Stimulated activated naive B cell treated with anti-CD40 and anti-IgM and Interleukin-4, amounts not matched to agents 10 μg/mL and 1 μg/mL and 100 μg/mL, for 72 hours (primary cell): ENCODE measurements at regions not wholly inside any gene's neighbourhood (a gene's known extent, or its start where the extent isn't known, plus 50 kb on each side); places are given as distances from the start of the nearest gene placed in this dataset.

Source experiments
- ATAC-seq, 2 donors: fragments of 150-1000 bp; cut with Tn5 transposase; replicated peaks; 2 replicates each; pipeline ENCODE4 v1.10.0; 2021; ENCODE audit warnings: moderate library complexity in 1 of 2
- DNase-seq: peaks from one replicate; pipeline ENCODE4 v3.0.0; 2021
- H3K27ac Mint-ChIP-seq: one replicate; pipeline ENCODE4 v1.8.0; 2022; ENCODE audit warnings: mild to moderate bottlenecking, mixed read lengths
- H3K27me3 Mint-ChIP-seq, 2 donors: one replicate each; pipeline ENCODE4 v1.8.0; 2022; ENCODE audit warnings: mixed read lengths in 2 of 2
- H3K36me3 Mint-ChIP-seq, 2 donors: one replicate each; pipeline ENCODE4 v1.8.0; 2022; ENCODE audit warnings: mixed read lengths in 2 of 2, mild to moderate bottlenecking in 1 of 2
- H3K4me1 Mint-ChIP-seq, 2 donors: one replicate each; pipeline ENCODE4 v1.8.0; 2022; ENCODE audit warnings: mixed read lengths in 2 of 2, mild to moderate bottlenecking in 1 of 2
- H3K4me3 Mint-ChIP-seq, 2 donors: one replicate each; pipeline ENCODE4 v1.8.0; 2022; ENCODE audit warnings: mild to moderate bottlenecking in 2 of 2, mixed read lengths in 2 of 2, moderate library complexity in 1 of 2
- H3K9me3 Mint-ChIP-seq, 2 donors: one replicate each; pipeline ENCODE4 v1.8.0; 2022; ENCODE audit warnings: mixed read lengths in 2 of 2, mild to moderate bottlenecking in 1 of 2

DNA sequence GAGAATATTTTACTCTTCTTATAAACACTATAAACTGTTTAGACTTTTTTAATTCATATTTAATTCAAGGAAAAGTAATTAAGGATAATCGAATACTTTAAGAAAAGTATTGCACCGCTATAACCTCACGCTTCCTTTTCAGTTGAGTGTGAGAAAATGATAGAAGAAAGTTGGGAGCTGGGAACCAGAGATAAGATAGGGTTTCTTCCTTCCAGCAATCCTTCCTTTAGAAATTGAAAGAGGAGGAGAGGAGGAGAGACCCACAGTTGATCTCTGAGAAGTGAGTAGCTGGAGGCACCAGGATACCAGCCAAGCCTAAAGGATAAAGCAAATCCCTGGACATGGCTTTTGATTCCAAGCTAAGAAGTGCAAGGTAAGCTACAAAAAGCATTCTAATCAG is 242.3 kb upstream of the NOCT start:
- Mint-ChIP-seq H3K27me3 (peaks cover 9 to 11% of the 10 kb centered on the region in 2 donors), H3K9me3 (peaks cover 0 to 2% of the 10 kb centered on the region in 2 donors), H3K4me1 (peaks cover 0 to 6% of the 10 kb centered on the region in 2 donors), H3K36me3 (no peaks in the 10 kb centered on the region), H3K4me3 (no peak overlapping the region), H3K27ac (no peak overlapping the region)
- no peak for DNase-seq
- ATAC-seq: no peak

GRCh38 chr4:138772366-138772765 is 243.2 kb upstream of the NOCT start:
- DNase-seq: no peak
- Mint-ChIP-seq H3K9me3 (peaks cover 0 to 2% of the 10 kb centered on the region in 2 donors), H3K27me3 (peaks cover 9 to 11% of the 10 kb centered on the region in 2 donors), H3K27ac (no peak overlapping the region), H3K4me3 (no peak overlapping the region), H3K36me3 (no peaks in the 10 kb centered on the region), H3K4me1 (peaks cover 0 to 6% of the 10 kb centered on the region in 2 donors)
- no peak for ATAC-seq

GRCh38 chr4:138770818-138771217 is 244.8 kb upstream of the NOCT start:
- no peak for DNase-seq
- no peak overlapping the region for H3K27ac Mint-ChIP-seq
- H3K4me3 Mint-ChIP-seq: no peak overlapping the region
- no peak for ATAC-seq
- no peaks in the 10 kb centered on the region for H3K36me3 Mint-ChIP-seq
- peaks cover 9 to 11% of the 10 kb centered on the region in 2 donors for H3K27me3 Mint-ChIP-seq
- H3K9me3 Mint-ChIP-seq: peaks cover 0 to 2% of the 10 kb centered on the region in 2 donors
- H3K4me1 Mint-ChIP-seq: peaks cover 0 to 4% of the 10 kb centered on the region in 2 donors

GRCh38 chr4:138766332-138766731 is 249.2 kb upstream of the NOCT start:
- no peaks in the 10 kb centered on the region for H3K4me1 Mint-ChIP-seq
- DNase-seq: no peak
- peaks cover 0 to 2% of the 10 kb centered on the region in 2 donors for H3K9me3 Mint-ChIP-seq
- no peak overlapping the region for H3K4me3 Mint-ChIP-seq
- no peaks in the 10 kb centered on the region for H3K36me3 Mint-ChIP-seq
- ATAC-seq: no peak
- no peak overlapping the region for H3K27ac Mint-ChIP-seq
- peaks cover 8 to 9% of the 10 kb centered on the region in 2 donors for H3K27me3 Mint-ChIP-seq

DNA sequence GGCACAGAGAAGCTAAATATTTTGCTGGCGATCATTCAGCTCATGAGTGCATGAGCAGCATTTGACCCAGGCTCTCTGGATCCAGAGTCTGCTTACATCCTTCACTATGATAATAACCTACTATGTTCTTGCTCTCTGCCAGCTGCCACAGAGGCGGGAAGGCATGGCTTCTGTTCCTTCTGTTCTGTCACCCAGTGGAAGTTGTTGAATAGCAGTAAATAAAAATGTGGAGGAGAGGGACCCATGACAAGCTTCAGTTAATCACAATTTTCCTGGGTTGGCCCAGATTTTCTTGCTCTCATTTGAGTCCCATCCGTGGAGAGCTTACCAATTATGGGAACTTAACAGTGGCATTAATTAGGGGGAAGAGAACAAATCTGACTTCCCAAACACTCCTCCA is 250.1 kb upstream of the NOCT start:
- Mint-ChIP-seq H3K4me1 (no peaks in the 10 kb centered on the region), H3K27me3 (peaks cover 8 to 9% of the 10 kb centered on the region in 2 donors), H3K4me3 (no peak overlapping the region), H3K9me3 (peaks cover 0 to 2% of the 10 kb centered on the region in 2 donors), H3K36me3 (no peaks in the 10 kb centered on the region), H3K27ac (no peak overlapping the region)
- DNase-seq: no peak
- ATAC-seq: no peak

DNA sequence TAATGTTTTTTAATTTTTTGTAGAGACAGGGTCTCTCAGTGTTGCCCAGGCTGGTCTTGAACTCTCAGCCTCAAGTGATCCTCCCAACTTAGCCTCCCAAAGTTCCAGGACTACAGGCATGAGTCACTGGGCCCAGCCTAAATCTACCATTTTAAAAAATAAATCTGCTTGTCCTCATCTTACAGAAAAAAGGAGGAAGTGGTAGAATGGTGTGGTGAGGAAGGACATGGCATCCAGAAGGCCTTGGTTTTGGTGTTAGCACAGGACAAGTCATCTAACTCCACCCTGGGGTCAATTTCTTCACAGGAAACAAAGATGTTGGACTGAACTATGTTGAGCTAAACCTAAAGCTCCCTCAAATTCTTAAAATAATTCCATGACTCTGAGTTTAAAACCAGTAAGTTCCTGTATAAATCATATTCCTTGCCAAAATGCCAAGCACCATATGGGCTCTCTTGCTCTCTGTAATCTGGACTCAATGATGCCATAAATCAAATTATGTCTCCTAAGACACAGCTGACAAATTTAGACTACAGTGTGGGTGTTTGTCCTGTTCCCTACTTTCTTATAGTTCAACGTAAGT is 253.9 kb upstream of the NOCT start:
- Mint-ChIP-seq H3K4me1 (no peaks in the 10 kb centered on the region), H3K27me3 (no peaks in the 10 kb centered on the region), H3K27ac (no peak overlapping the region), H3K9me3 (no peaks in the 10 kb centered on the region), H3K4me3 (no peak overlapping the region), H3K36me3 (no peaks in the 10 kb centered on the region)
- ATAC-seq (no peak), DNase-seq (no peak)

DNA sequence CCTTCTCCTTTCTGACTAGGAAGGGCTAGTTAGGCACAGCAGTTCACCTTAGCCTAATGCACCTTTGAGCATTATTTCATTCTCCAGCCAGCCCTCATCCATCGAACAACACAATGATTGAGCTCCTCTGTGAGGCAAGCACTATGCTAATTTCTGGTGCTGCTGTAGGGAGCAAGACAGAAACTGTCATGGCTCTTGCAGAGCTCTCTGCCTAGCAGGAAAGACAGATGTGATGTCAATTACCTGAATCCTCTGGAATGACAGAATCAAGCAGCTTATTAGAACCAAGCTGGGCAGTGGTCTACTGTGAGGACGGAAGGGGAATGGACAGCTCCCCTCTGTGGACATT is 256.1 kb upstream of the NOCT start:
- Mint-ChIP-seq H3K4me1 (no peaks in the 10 kb centered on the region), H3K36me3 (no peaks in the 10 kb centered on the region), H3K9me3 (peaks cover 0 to 2% of the 10 kb centered on the region in 2 donors), H3K27me3 (no peaks in the 10 kb centered on the region), H3K27ac (no peak overlapping the region), H3K4me3 (no peak overlapping the region)
- DNase-seq (no peak), ATAC-seq (no peak)

DNA sequence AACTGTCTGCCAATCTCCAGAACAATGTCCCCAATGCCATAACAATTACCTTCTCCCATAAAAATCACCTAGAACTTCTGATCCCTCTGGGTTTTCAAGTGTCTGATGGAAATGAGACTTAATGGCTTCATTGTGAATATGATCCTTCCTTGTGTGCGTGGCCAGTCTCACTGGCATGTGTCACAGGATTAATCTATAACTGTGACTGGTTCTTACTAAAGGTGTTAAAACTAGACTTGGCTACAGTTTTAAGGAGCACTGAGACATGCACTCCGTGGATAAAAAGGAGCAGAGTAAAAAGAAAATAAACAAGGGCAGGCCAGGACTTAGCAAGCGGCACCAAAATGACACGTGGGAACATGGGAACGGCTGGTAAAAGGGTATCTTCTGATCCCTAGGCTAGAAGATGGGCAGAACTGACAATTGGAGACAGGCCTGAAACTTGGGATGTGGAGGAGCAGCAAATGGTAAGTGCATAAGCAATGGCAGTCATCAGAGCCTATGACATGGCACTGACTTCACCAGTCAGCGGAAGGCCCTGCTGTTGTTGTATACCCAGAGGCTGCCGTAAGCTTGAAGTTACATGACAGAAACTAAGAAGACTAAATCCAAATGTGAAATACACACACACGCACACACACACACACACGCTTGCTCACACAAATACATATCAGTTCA is 256.6 kb upstream of the NOCT start:
- Mint-ChIP-seq H3K27ac (no peak overlapping the region), H3K36me3 (no peaks in the 10 kb centered on the region), H3K9me3 (peaks cover 0 to 2% of the 10 kb centered on the region in 2 donors), H3K4me3 (no peak overlapping the region), H3K4me1 (no peaks in the 10 kb centered on the region), H3K27me3 (no peaks in the 10 kb centered on the region)
- DNase-seq (no peak), ATAC-seq (no peak)

DNA sequence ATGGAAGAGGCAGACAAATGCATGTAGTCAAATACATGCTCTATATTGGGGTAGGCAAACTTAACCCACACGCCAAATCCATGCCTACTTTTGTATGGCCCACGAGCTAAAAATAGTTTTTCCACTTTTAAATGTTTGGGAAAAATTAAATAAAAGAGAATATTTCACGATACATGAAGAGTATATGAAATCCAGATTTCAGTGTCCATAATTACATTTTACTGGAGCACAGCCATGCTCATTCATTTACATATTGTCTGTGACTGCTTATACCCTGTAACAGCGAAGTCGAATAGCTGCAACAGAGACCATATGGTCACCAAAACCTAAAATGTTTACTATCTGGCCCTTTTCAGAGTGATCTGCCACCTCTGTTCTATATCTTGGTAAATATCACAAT is 257.4 kb upstream of the NOCT start:
- Mint-ChIP-seq H3K9me3 (peaks cover 3 to 6% of the 10 kb centered on the region in 2 donors), H3K27ac (no peak overlapping the region), H3K4me3 (no peak overlapping the region), H3K4me1 (no peaks in the 10 kb centered on the region), H3K27me3 (no peaks in the 10 kb centered on the region), H3K36me3 (no peaks in the 10 kb centered on the region)
- ATAC-seq (no peak), DNase-seq (no peak)

- no peak for DNase-seq
- Mint-ChIP-seq H3K9me3 (peaks cover 8 to 10% of the 10 kb centered on the region in 2 donors), H3K4me3 (no peak overlapping the region), H3K4me1 (no peaks in the 10 kb centered on the region), H3K27me3 (no peaks in the 10 kb centered on the region), H3K36me3 (no peaks in the 10 kb centered on the region), H3K27ac (no peak overlapping the region)
- ATAC-seq: no peak
Measured at GRCh38 chr4:138757432-138757831, 258.1 kb upstream of the NOCT start.

DNA sequence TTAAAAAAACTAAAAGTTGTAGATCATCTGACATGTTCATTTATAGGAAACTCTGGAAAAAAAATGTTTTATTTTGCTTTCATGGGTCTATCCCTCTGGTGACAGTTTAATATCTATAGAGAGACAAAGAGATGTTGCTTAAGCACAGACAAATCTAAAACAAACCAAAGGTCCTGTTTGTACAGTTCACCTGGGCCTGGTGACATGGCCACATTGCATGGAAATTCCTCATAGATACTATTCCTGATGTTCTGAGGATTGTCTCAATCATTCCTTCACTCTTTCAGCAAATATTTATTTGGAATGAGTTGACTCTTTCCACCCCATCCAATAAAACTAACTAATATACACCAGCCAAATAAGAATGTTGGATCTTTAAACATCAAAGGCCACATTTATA is 259.1 kb upstream of the NOCT start:
- Mint-ChIP-seq H3K4me1 (no peaks in the 10 kb centered on the region), H3K27ac (no peak overlapping the region), H3K27me3 (no peaks in the 10 kb centered on the region), H3K4me3 (no peak overlapping the region), H3K9me3 (peaks cover 13 to 15% of the 10 kb centered on the region in 2 donors), H3K36me3 (no peaks in the 10 kb centered on the region)
- ATAC-seq (no peak), DNase-seq (no peak)

DNA sequence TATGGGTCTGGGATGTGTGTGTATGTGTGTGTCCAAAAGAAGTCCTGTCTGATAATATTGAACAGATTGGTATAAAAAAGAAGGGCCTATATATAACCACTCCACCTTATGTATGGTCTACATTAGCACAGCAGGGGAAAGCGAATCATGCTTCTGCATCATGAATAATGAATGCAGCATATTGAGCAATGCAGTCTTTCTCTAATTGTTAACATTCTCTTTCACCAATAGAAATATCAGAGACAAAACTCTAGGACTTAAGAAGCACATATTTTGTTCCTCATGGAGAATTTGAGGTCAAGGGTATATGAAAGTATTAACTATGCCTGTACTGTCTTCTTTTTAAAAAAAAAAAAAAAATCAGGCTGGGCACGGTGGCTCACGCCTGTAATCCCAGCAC is 264.3 kb upstream of the NOCT start:
- no peak for DNase-seq
- no peak overlapping the region for H3K4me3 Mint-ChIP-seq
- H3K27ac Mint-ChIP-seq: no peak overlapping the region
- peaks cover 17% of the 10 kb centered on the region in 2 donors for H3K9me3 Mint-ChIP-seq
- H3K36me3 Mint-ChIP-seq: no peaks in the 10 kb centered on the region
- no peak for ATAC-seq
- H3K4me1 Mint-ChIP-seq: no peaks in the 10 kb centered on the region
- H3K27me3 Mint-ChIP-seq: peaks cover 0 to 4% of the 10 kb centered on the region in 2 donors

DNA sequence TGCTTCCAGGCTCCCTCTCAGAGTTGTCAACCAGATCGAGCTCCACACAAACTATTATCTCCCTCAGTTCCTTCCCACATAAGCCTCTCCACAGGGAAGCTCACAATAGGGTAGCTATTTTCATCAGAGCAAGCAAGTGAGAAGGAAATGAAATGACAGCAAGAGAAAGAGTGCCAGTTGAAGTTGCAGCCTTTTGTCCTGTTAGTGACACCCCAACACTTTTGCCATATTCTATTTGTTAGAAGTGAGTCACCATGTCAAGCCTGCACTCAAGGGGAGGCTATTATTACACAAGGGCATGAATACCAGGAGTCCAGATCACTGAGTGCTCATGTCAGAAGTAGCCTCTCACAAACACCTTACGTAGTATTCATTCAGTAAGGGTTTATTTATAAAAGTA is 266.3 kb upstream of the NOCT start:
- peaks cover 0 to 4% of the 10 kb centered on the region in 2 donors for H3K27me3 Mint-ChIP-seq
- H3K36me3 Mint-ChIP-seq: no peaks in the 10 kb centered on the region
- no peak overlapping the region for H3K4me3 Mint-ChIP-seq
- peaks cover 16 to 17% of the 10 kb centered on the region in 2 donors for H3K9me3 Mint-ChIP-seq
- no peak overlapping the region for H3K27ac Mint-ChIP-seq
- DNase-seq (no peak), ATAC-seq (no peak)
- no peaks in the 10 kb centered on the region for H3K4me1 Mint-ChIP-seq

DNA sequence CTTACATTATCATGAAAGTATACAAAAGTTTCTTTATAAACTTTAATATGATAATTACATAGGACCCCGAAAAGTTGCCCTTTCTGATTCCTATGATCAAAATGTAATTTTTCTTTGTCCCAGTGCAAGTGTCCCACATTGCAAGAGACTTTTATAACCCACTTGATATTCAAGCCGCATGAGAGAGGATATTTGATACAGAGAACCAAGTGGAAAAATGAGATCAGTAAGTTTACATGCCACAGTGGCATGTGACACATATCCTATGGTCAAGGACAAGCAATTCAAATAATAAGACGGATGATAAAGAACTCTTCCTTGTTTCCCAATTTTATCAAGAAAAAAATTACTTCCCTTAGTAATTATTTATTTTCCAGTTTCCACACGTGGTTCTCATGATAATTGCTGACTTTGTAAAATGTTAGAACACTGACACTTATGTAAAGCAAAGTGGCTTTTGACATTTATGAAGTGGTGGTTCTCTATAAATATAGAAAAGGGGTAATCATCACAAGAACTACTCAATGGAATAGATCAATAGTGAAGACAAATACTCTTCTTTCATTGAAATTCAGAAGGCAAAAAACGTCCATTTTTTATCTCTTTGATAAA is 273.7 kb upstream of the NOCT start:
- H3K4me1 Mint-ChIP-seq: no peaks in the 10 kb centered on the region
- no peak overlapping the region for H3K27ac Mint-ChIP-seq
- H3K27me3 Mint-ChIP-seq: no peaks in the 10 kb centered on the region
- H3K4me3 Mint-ChIP-seq: no peak overlapping the region
- H3K9me3 Mint-ChIP-seq: peaks cover 0 to 2% of the 10 kb centered on the region in 2 donors
- no peak for ATAC-seq
- no peak for DNase-seq
- H3K36me3 Mint-ChIP-seq: no peaks in the 10 kb centered on the region
